WTC11 (cell line): ENCODE measurements at regions not wholly inside any gene's neighbourhood (a gene's known extent, or its start where the extent isn't known, plus 50 kb on each side); places are given as distances from the start of the nearest gene placed in this dataset.

Experiments used
- ATAC-seq: fragments of 200-7000 bp; cut with Tn5 transposase; 2 replicates; pipeline ENCODE4 v1.10.0; 2021; ENCODE audit warnings: mild to moderate bottlenecking, moderate library complexity
- CTCF ChIA-PET: fragments of 300-600 bp; sonication (Branson Sonifier 250); formaldehyde crosslinking; loops from one replicate; lab custom pipeline; 2021; ENCODE audit warnings: antibody characterized with exemption; lab: Charles Lee
- POLR2A ChIA-PET: fragments of 350-600 bp; sonication (Branson Sonifier 250); formaldehyde crosslinking; loops from one replicate; lab custom pipeline; 2021; ENCODE audit warnings: antibody characterized with exemption; lab: Charles Lee
- DNase-seq: peaks from one replicate; pipeline ENCODE4 v3.0.0; 2021; ENCODE audit warnings: low spot score
- H3K27ac Mint-ChIP-seq: 2 replicates; pipeline ENCODE4 v1.8.0; 2021; ENCODE audit warnings: mixed read lengths
- H3K27me3 Mint-ChIP-seq: 2 replicates; pipeline ENCODE4 v1.8.0; 2021; ENCODE audit warnings: low read depth, mild to moderate bottlenecking, moderate library complexity, mixed read lengths
- H3K36me3 Mint-ChIP-seq: 2 replicates; pipeline ENCODE4 v1.8.0; 2021; ENCODE audit warnings: mixed read lengths
- H3K4me1 Mint-ChIP-seq: 2 replicates; pipeline ENCODE4 v1.8.0; 2022; ENCODE audit warnings: mixed read lengths
- H3K4me3 Mint-ChIP-seq: 2 replicates; pipeline ENCODE4 v1.8.0; 2021; ENCODE audit warnings: mild to moderate bottlenecking, moderate library complexity, mixed read lengths
- H3K9me3 Mint-ChIP-seq: 2 replicates; pipeline ENCODE4 v1.8.0; 2021; ENCODE audit warnings: mixed read lengths
- CREM ChIP-seq: sonication (generic); formaldehyde crosslinking; IDR thresholded peaks from 2 replicates; pipeline ENCODE4 v1.8.1; 2022; ENCODE audit warnings: mild to moderate bottlenecking, missing genetic modification reagents, moderate library complexity
- ERG ChIP-seq: fragments of 250-450 bp; sonication (Bioruptor Pico); IDR thresholded peaks from 2 replicates; pipeline ENCODE4 v1.8.0; 2021; ENCODE audit warnings: mild to moderate bottlenecking
- FOXK1 ChIP-seq: sonication (generic); formaldehyde crosslinking; IDR thresholded peaks from 2 replicates; pipeline ENCODE4 v1.8.0; 2022; ENCODE audit warnings: mild to moderate bottlenecking, moderate library complexity, missing genetic modification reagents
- FOXP1 ChIP-seq: sonication (generic); formaldehyde crosslinking; IDR thresholded peaks from 2 replicates; pipeline ENCODE4 v1.8.0; 2022; ENCODE audit warnings: missing genetic modification reagents, mild to moderate bottlenecking, moderate library complexity, borderline replicate concordance
- GRHL2 ChIP-seq: fragments of 250-450 bp; sonication (Bioruptor Pico); IDR thresholded peaks from 2 replicates; pipeline ENCODE4 v1.8.0; 2022; ENCODE audit warnings: mild to moderate bottlenecking, moderate library complexity; ENCODE audit not compliant: insufficient replicate concordance, severe bottlenecking
- IRF1 ChIP-seq: sonication (generic); formaldehyde crosslinking; IDR thresholded peaks from 2 replicates; pipeline ENCODE4 v1.8.0; 2023; ENCODE audit warnings: missing genetic modification reagents
- JAZF1 ChIP-seq: fragments of 250-450 bp; sonication (Bioruptor Pico); IDR thresholded peaks from 2 replicates; pipeline ENCODE4 v1.9.0; 2021; ENCODE audit warnings: moderate library complexity, mild to moderate bottlenecking, inconsistent platforms
- MYBL2 ChIP-seq: sonication (generic); formaldehyde crosslinking; IDR thresholded peaks from 2 replicates; pipeline ENCODE4 v1.8.1; 2023; ENCODE audit warnings: mild to moderate bottlenecking, moderate library complexity, missing genetic modification reagents
- NR3C1 ChIP-seq: sonication (generic); formaldehyde crosslinking; conservative IDR thresholded peaks from 2 replicates; pipeline ENCODE4 v1.8.1; 2023; ENCODE audit warnings: low read depth, mild to moderate bottlenecking, missing genetic modification reagents
- RELA ChIP-seq: sonication (generic); formaldehyde crosslinking; IDR thresholded peaks from 2 replicates; pipeline ENCODE4 v1.8.1; 2022; ENCODE audit warnings: missing genetic modification reagents, mild to moderate bottlenecking, borderline replicate concordance
- RORB ChIP-seq: fragments of 250-450 bp; sonication (Bioruptor Pico); IDR thresholded peaks from 2 replicates; pipeline ENCODE4 v1.9.0; 2021; ENCODE audit warnings: mild to moderate bottlenecking
- SMAD4 ChIP-seq: sonication (generic); formaldehyde crosslinking; IDR thresholded peaks from 2 replicates; pipeline ENCODE4 v1.8.0; 2022; ENCODE audit warnings: mild to moderate bottlenecking, missing genetic modification reagents
- TCF7 ChIP-seq: sonication (generic); formaldehyde crosslinking; IDR thresholded peaks from 2 replicates; pipeline ENCODE4 v1.8.0; 2022; ENCODE audit warnings: mild to moderate bottlenecking, low read depth, missing genetic modification reagents, moderate library complexity
- ZNF121 ChIP-seq: sonication (generic); formaldehyde crosslinking; IDR thresholded peaks from 2 replicates; pipeline ENCODE4 v1.8.0; 2023; ENCODE audit warnings: missing genetic modification reagents
- ZNF263 ChIP-seq: sonication (generic); formaldehyde crosslinking; IDR thresholded peaks from 2 replicates; pipeline ENCODE4 v1.8.1; 2022; ENCODE audit warnings: low read depth, mild to moderate bottlenecking, moderate library complexity, missing genetic modification reagents
- ZNF671 ChIP-seq: fragments of 250-450 bp; sonication (Bioruptor Pico); IDR thresholded peaks from 2 replicates; pipeline ENCODE4 v1.8.0; 2021; ENCODE audit warnings: mild to moderate bottlenecking
- TF ChIP-seq, protein P1 (sequence below): fragments of 250-450 bp; sonication (Bioruptor Pico); IDR thresholded peaks from 2 replicates; pipeline ENCODE4 v1.9.0; 2021; ENCODE audit warnings: mild to moderate bottlenecking
- TF ChIP-seq, protein P2 (sequence below): fragments of 250-450 bp; sonication (Bioruptor Pico); IDR thresholded peaks from 2 replicates; pipeline ENCODE4 v1.9.0; 2021; ENCODE audit warnings: moderate library complexity, mild to moderate bottlenecking, inconsistent platforms, borderline replicate concordance
- TF ChIP-seq, protein P3 (sequence below): fragments of 250-450 bp; sonication (Bioruptor Pico); IDR thresholded peaks from 2 replicates; pipeline ENCODE4 v2.1.2; 2022; ENCODE audit warnings: mild to moderate bottlenecking, moderate library complexity
- TF ChIP-seq, protein P4 (sequence below): sonication (generic); formaldehyde crosslinking; IDR thresholded peaks from 2 replicates; pipeline ENCODE4 v1.8.1; 2023; ENCODE audit warnings: mild to moderate bottlenecking, missing genetic modification reagents
- TF ChIP-seq, protein P5 (sequence below): sonication (generic); formaldehyde crosslinking; IDR thresholded peaks from 2 replicates; pipeline ENCODE4 v1.8.1; 2023; ENCODE audit warnings: mild to moderate bottlenecking, missing genetic modification reagents, moderate library complexity
- TF ChIP-seq, protein P6 (sequence below): fragments of 200-600 bp; IDR thresholded peaks from 2 replicates; pipeline ENCODE4 v1.8.0; 2022; ENCODE audit warnings: antibody characterized with exemption
- TF ChIP-seq, protein P7 (sequence below): sonication (generic); formaldehyde crosslinking; IDR thresholded peaks from 2 replicates; pipeline ENCODE4 v1.8.1; 2022; ENCODE audit warnings: mild to moderate bottlenecking, moderate library complexity, missing genetic modification reagents

- TF ChIP-seq SMAD4 (no peak), TCF7 (CRISPR knock-in tag) (no peak), ZNF121 (CRISPR knock-in tag) (no peak), FOXP1 (CRISPR knock-in tag) (no peak)
- TF ChIP-seq, protein P1, sequence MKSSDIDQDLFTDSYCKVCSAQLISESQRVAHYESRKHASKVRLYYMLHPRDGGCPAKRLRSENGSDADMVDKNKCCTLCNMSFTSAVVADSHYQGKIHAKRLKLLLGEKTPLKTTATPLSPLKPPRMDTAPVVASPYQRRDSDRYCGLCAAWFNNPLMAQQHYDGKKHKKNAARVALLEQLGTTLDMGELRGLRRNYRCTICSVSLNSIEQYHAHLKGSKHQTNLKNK, result no peak
Observed at GRCh38 chr2:149738767-149739166, 151.2 kb upstream of the MMADHC start (continued).

DNA sequence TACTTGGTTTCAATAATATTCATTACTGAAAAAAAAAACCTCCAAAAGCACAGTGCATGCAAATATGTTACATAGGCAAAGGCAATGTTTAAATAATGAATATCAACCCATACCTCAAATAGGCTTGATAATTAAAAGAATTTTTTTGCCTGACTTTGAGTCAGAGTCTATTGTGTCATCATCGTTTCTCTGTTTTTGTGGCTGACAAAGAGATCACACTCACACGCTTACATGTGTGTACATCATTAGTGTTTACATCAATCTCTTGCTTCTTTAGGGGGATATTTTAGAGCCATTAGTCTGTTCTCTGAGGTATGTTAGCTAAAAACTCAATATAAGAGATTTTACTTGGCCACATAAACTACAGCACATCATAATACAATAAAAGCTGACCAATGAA, 150.3 kb upstream of the MMADHC start:
- ATAC-seq (no peak), DNase-seq (no peak)
- ChIA-PET POLR2A (no interaction called here), CTCF (no interaction called here)
- Mint-ChIP-seq H3K36me3 (peaks cover 15% of the 10 kb centered on the region), H3K27me3 (no peaks in the 10 kb centered on the region), H3K4me1 (peaks cover 16% of the 10 kb centered on the region), H3K27ac (no peak overlapping the region), H3K4me3 (no peak overlapping the region), H3K9me3 (peaks cover 17% of the 10 kb centered on the region)
- no peak for TF ChIP-seq RORB
- no peak for TF ChIP-seq FOXK1 (CRISPR knock-in tag)
- TF ChIP-seq IRF1, result no peak
- TF ChIP-seq GRHL2 (CRISPR knock-in tag), result no peak
- TF ChIP-seq RELA, result no peak
- TF ChIP-seq NR3C1 (CRISPR knock-in tag), result no peak
- TF ChIP-seq, protein P2, sequence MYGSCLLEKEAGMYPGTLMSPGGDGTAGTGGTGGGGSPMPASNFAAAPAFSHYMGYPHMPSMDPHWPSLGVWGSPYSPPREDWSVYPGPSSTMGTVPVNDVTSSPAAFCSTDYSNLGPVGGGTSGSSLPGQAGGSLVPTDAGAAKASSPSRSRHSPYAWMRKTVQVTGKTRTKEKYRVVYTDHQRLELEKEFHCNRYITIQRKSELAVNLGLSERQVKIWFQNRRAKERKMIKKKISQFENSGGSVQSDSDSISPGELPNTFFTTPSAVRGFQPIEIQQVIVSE (CRISPR knock-in tag), result no peak
- TF ChIP-seq ERG (CRISPR knock-in tag), result no peak
- TF ChIP-seq JAZF1 (CRISPR knock-in tag), result no peak
- TF ChIP-seq, protein P3, sequence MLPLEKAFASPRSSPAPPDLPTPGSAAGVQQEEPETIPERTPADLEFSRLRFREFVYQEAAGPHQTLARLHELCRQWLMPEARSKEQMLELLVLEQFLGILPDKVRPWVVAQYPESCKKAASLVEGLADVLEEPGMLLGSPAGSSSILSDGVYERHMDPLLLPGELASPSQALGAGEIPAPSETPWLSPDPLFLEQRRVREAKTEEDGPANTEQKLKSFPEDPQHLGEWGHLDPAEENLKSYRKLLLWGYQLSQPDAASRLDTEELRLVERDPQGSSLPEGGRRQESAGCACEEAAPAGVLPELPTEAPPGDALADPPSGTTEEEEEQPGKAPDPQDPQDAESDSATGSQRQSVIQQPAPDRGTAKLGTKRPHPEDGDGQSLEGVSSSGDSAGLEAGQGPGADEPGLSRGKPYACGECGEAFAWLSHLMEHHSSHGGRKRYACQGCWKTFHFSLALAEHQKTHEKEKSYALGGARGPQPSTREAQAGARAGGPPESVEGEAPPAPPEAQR (CRISPR knock-in tag), result no peak
- TF ChIP-seq, protein P4, sequence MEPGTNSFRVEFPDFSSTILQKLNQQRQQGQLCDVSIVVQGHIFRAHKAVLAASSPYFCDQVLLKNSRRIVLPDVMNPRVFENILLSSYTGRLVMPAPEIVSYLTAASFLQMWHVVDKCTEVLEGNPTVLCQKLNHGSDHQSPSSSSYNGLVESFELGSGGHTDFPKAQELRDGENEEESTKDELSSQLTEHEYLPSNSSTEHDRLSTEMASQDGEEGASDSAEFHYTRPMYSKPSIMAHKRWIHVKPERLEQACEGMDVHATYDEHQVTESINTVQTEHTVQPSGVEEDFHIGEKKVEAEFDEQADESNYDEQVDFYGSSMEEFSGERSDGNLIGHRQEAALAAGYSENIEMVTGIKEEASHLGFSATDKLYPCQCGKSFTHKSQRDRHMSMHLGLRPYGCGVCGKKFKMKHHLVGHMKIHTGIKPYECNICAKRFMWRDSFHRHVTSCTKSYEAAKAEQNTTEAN (CRISPR knock-in tag), result no peak
- TF ChIP-seq ZNF671 (CRISPR knock-in tag), result no peak
- TF ChIP-seq, all 79 proteins: peak for 0

DNA sequence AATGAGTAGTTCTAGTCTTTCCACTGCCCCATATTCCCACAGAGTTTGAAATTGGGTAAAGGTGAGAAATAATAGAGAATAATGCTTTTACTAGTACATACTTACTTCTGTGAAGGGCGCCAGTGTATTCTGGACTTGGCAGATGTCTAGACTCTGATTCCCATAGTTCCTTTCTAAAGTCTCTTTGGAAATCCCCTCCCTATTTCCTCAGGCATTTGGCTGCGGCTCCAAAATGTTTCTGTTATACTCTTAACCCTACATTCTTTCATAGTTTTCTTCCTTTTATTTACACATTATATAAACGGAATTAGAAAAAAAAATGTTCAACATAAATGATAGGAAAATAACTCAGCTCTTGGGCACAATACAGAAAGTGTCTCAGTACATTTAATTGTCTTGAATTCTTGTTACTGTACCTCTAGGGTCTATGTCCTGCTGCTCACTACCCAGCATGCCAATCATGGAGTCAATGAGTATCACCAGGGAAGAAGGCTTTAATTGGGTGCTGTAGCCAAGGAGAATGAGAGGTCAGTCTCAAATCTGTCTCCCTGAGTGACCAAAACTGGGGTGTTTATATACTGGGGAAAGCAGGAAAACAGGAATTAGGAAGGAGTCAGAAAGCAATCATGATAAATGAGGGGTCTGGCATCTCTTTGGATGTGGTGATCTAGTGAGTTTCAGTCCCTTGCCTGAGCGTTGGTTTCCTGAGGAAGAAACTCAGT, 147.8 kb upstream of the MMADHC start:
- no peak for TF ChIP-seq CREM (CRISPR knock-in tag)
- TF ChIP-seq, protein P5, sequence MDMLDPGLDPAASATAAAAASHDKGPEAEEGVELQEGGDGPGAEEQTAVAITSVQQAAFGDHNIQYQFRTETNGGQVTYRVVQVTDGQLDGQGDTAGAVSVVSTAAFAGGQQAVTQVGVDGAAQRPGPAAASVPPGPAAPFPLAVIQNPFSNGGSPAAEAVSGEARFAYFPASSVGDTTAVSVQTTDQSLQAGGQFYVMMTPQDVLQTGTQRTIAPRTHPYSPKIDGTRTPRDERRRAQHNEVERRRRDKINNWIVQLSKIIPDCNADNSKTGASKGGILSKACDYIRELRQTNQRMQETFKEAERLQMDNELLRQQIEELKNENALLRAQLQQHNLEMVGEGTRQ (CRISPR knock-in tag), result no peak
- no peak for TF ChIP-seq ZNF263 (CRISPR knock-in tag)
- TF ChIP-seq, protein P6, sequence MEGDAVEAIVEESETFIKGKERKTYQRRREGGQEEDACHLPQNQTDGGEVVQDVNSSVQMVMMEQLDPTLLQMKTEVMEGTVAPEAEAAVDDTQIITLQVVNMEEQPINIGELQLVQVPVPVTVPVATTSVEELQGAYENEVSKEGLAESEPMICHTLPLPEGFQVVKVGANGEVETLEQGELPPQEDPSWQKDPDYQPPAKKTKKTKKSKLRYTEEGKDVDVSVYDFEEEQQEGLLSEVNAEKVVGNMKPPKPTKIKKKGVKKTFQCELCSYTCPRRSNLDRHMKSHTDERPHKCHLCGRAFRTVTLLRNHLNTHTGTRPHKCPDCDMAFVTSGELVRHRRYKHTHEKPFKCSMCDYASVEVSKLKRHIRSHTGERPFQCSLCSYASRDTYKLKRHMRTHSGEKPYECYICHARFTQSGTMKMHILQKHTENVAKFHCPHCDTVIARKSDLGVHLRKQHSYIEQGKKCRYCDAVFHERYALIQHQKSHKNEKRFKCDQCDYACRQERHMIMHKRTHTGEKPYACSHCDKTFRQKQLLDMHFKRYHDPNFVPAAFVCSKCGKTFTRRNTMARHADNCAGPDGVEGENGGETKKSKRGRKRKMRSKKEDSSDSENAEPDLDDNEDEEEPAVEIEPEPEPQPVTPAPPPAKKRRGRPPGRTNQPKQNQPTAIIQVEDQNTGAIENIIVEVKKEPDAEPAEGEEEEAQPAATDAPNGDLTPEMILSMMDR, result no peak
- no peak for TF ChIP-seq MYBL2 (CRISPR knock-in tag)
- TF ChIP-seq, protein P7, sequence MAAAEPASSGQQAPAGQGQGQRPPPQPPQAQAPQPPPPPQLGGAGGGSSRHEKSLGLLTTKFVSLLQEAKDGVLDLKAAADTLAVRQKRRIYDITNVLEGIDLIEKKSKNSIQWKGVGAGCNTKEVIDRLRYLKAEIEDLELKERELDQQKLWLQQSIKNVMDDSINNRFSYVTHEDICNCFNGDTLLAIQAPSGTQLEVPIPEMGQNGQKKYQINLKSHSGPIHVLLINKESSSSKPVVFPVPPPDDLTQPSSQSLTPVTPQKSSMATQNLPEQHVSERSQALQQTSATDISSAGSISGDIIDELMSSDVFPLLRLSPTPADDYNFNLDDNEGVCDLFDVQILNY (CRISPR knock-in tag), result no peak
- H3K27ac Mint-ChIP-seq, result no peak overlapping the region
- ATAC-seq, result no peak
- ChIA-PET POLR2A (no interaction called here), CTCF (interaction anchor here (1.6 kb wide), 1 partner anchor 19 kb away, joined by 5 read pairs; no protein-coding TSS in a partner anchor)
- peaks cover 15% of the 10 kb centered on the region for H3K36me3 Mint-ChIP-seq
- DNase-seq, result no peak
- peaks cover 18% of the 10 kb centered on the region for H3K4me1 Mint-ChIP-seq
- H3K27me3 Mint-ChIP-seq, result no peaks in the 10 kb centered on the region
- H3K4me3 Mint-ChIP-seq, result no peak overlapping the region
- H3K9me3 Mint-ChIP-seq, result peaks cover 17% of the 10 kb centered on the region
